CD14-positive monocyte (primary cell): ENCODE measurements at regions not wholly inside any gene's neighbourhood (a gene's known extent, or its start where the extent isn't known, plus 50 kb on each side); places are given as distances from the start of the nearest gene placed in this dataset.

ENCODE experiments used
- DNase-seq, 3 donors: peaks; one replicate each; pipeline ENCODE4 v3.0.0-alpha.2; 2011 to 2022
- H2AFZ ChIP-seq: 2 replicates; pipeline ENCODE4 v1.6.0; 2012; ENCODE audit warnings: mild to moderate bottlenecking, low read depth, low read length, inconsistent platforms; ENCODE audit not compliant: insufficient read depth, poor library complexity, severe bottlenecking
- H3K27ac ChIP-seq, 2 donors: 1 replicate in 1 of 2; 2 replicates in 1 of 2; pipeline ENCODE4 v1.5.1; 2012 to 2013; ENCODE audit warnings: low read length in 2 of 2, control low read depth in 1 of 2, inconsistent platforms in 1 of 2, low read depth in 1 of 2, mild to moderate bottlenecking in 1 of 2
- H3K27me3 ChIP-seq, 2 donors: one replicate each; pipeline versions ENCODE4 v1.6.0 to v1.6.1; 2011 to 2013; ENCODE audit warnings: low read length in 2 of 2; ENCODE audit not compliant: control insufficient read depth in 2 of 2, insufficient read depth in 2 of 2
- H3K36me3 ChIP-seq, 2 donors: replicated peaks in 1 of 2; 1 replicate in 1 of 2; 2 replicates in 1 of 2; pipeline versions ENCODE4 v1.5.1 to v1.6.1; 2012 to 2013; ENCODE audit warnings: low read length in 2 of 2, control low read depth in 1 of 2, inconsistent platforms in 1 of 2, mild to moderate bottlenecking in 1 of 2; ENCODE audit not compliant: insufficient read depth in 2 of 2, control insufficient read depth in 1 of 2
- H3K4me1 ChIP-seq, 2 donors: 1 replicate in 1 of 2; 2 replicates in 1 of 2; pipeline versions ENCODE4 v1.5.1 to v1.6.1; 2012 to 2013; ENCODE audit warnings: low read length in 2 of 2, control low read depth in 1 of 2, inconsistent platforms in 1 of 2, mild to moderate bottlenecking in 1 of 2, moderate library complexity in 1 of 2; ENCODE audit not compliant: insufficient read depth in 2 of 2, control insufficient read depth in 1 of 2
- H3K4me2 ChIP-seq: replicated peaks from 2 replicates; pipeline ENCODE3; 2012; ENCODE audit warnings: low read length, moderate library complexity, mild to moderate bottlenecking; ENCODE audit not compliant: poor library complexity, severe bottlenecking; ENCODE audit errors: extremely low read depth
- H3K4me3 ChIP-seq, 3 experiments: fragments of 200-600 bp in 1 of 3; sonication (generic) in 1 of 3; replicated peaks in 1 of 3; 1 replicate in 2 of 3; 2 replicates in 1 of 3; pipeline ENCODE4 v1.5.1; 2011 to 2013; ENCODE audit warnings: low read length in 3 of 3, mild to moderate bottlenecking in 3 of 3, control low read depth in 2 of 3, low read depth in 2 of 3, inconsistent platforms in 1 of 3, moderate library complexity in 1 of 3
- H3K79me2 ChIP-seq: 2 replicates; pipeline ENCODE4 v1.6.0; 2012; ENCODE audit warnings: mild to moderate bottlenecking, control low read depth, inconsistent platforms, low read length, moderate library complexity; ENCODE audit not compliant: insufficient read depth
- H3K9ac ChIP-seq: 2 replicates; pipeline ENCODE4 v1.6.0; 2017; ENCODE audit warnings: low read length, mild to moderate bottlenecking; ENCODE audit not compliant: insufficient read depth, poor library complexity, severe bottlenecking
- H3K9me3 ChIP-seq, 2 donors: replicated peaks in 1 of 2; 1 replicate in 1 of 2; 2 replicates in 1 of 2; pipeline versions ENCODE4 v1.5.1 to v1.6.1; 2012 to 2013; ENCODE audit warnings: low read length in 2 of 2, control low read depth in 1 of 2; ENCODE audit not compliant: control insufficient read depth in 1 of 2, insufficient read depth in 1 of 2
- H4K20me1 ChIP-seq: 2 replicates; pipeline ENCODE4 v1.6.0; 2012; ENCODE audit warnings: mild to moderate bottlenecking, low read length, control low read depth, moderate library complexity; ENCODE audit not compliant: insufficient read depth
- H3K27ac Mint-ChIP-seq, 7 donors: one replicate each; pipeline ENCODE4 v1.8.0; 2020; ENCODE audit warnings: mild to moderate bottlenecking in 7 of 7, mixed read lengths in 7 of 7, moderate library complexity in 6 of 7, inconsistent platforms in 2 of 7
- H3K27me3 Mint-ChIP-seq, 3 donors: one replicate each; pipeline ENCODE4 v1.8.0; 2021 to 2022; ENCODE audit warnings: low read depth in 3 of 3, mild to moderate bottlenecking in 3 of 3, mixed read lengths in 3 of 3, moderate library complexity in 3 of 3, inconsistent platforms in 1 of 3
- H3K36me3 Mint-ChIP-seq, 2 donors: one replicate each; pipeline ENCODE4 v1.8.0; 2020; ENCODE audit warnings: mixed read lengths in 2 of 2, inconsistent platforms in 1 of 2, mild to moderate bottlenecking in 1 of 2
- H3K4me1 Mint-ChIP-seq: one replicate; pipeline ENCODE4 v1.8.0; 2020; ENCODE audit warnings: mild to moderate bottlenecking, mixed read lengths
- H3K4me3 Mint-ChIP-seq, 2 donors: one replicate each; pipeline ENCODE4 v1.8.0; 2020; ENCODE audit warnings: mild to moderate bottlenecking in 2 of 2, mixed read lengths in 2 of 2, moderate library complexity in 1 of 2
- H3K9me3 Mint-ChIP-seq, 7 donors: one replicate each; pipeline ENCODE4 v1.8.0; 2020 to 2022; ENCODE audit warnings: mixed read lengths in 7 of 7, mild to moderate bottlenecking in 6 of 7, moderate library complexity in 6 of 7, inconsistent platforms in 2 of 7
- WGBS: methylation state at CpG from one replicate; pipeline ENCODE4 v1.1.5; 2013; ENCODE audit warnings: missing lambda C conversion rate; ENCODE audit not compliant: insufficient coverage; 5-methylcytosine and 5-hydroxymethylcytosine counted together
- intact Hi-C, 2 donors: fragments of 100-400 bp; cut with micrococcal nuclease; formaldehyde crosslinking; loops; one replicate each; pipeline versions ENCODE4 v1.15.0 to v1.15.1; 2023
- TF ChIP-seq, protein P1 (sequence below): fragments of 200-600 bp; IDR thresholded peaks from one replicate; pipeline ENCODE4 v1.8.0; 2022; ENCODE audit warnings: antibody characterized with exemption, mild to moderate bottlenecking

GRCh38 chr16:63331111-63331510 lies 1294.9 kb upstream of the CDH8 start:
- Histone ChIP-seq H3K79me2 (no peaks in the 10 kb centered on the region), H4K20me1 (no peaks in the 10 kb centered on the region), H3K27me3 (no peaks in the 10 kb centered on the region), H3K9ac (no peak overlapping the region), H3K36me3 (no peaks in the 10 kb centered on the region), H3K4me3 (no peak overlapping the region), H3K4me1 (no peaks in the 10 kb centered on the region), H3K9me3 (no peaks in the 10 kb centered on the region), H2AFZ (no peak overlapping the region), H3K4me2 (no peak overlapping the region), H3K27ac (no peak overlapping the region)
- TF ChIP-seq, protein P1, sequence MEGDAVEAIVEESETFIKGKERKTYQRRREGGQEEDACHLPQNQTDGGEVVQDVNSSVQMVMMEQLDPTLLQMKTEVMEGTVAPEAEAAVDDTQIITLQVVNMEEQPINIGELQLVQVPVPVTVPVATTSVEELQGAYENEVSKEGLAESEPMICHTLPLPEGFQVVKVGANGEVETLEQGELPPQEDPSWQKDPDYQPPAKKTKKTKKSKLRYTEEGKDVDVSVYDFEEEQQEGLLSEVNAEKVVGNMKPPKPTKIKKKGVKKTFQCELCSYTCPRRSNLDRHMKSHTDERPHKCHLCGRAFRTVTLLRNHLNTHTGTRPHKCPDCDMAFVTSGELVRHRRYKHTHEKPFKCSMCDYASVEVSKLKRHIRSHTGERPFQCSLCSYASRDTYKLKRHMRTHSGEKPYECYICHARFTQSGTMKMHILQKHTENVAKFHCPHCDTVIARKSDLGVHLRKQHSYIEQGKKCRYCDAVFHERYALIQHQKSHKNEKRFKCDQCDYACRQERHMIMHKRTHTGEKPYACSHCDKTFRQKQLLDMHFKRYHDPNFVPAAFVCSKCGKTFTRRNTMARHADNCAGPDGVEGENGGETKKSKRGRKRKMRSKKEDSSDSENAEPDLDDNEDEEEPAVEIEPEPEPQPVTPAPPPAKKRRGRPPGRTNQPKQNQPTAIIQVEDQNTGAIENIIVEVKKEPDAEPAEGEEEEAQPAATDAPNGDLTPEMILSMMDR = no peak
- Mint-ChIP-seq H3K4me3 (no peak overlapping the region), H3K27ac (no peak overlapping the region), H3K9me3 (peaks cover 0 to 3% (median 0%) of the 10 kb centered on the region in 7 donors), H3K27me3 (no peaks in the 10 kb centered on the region), H3K4me1 (no peaks in the 10 kb centered on the region), H3K36me3 (no peaks in the 10 kb centered on the region)
- intact Hi-C loops = no loop called here
- no peak for DNase-seq
- 100% methylated on average over 1 of the region's 3 CpGs for WGBS

GRCh38 chr16:63326736-63327339 lies 1290.6 kb upstream of the CDH8 start:
- Mint-ChIP-seq H3K36me3 (no peaks in the 10 kb centered on the region), H3K4me1 (no peaks in the 10 kb centered on the region), H3K4me3 (no peak overlapping the region), H3K27ac (no peak overlapping the region), H3K9me3 (peaks cover 0 to 2% (median 0%) of the 10 kb centered on the region in 7 donors), H3K27me3 (no peaks in the 10 kb centered on the region)
- H3K9ac ChIP-seq = no peak overlapping the region
- H3K36me3 ChIP-seq = no peaks in the 10 kb centered on the region
- no peak overlapping the region for H3K27ac ChIP-seq
- no peaks in the 10 kb centered on the region for H3K9me3 ChIP-seq
- no peaks in the 10 kb centered on the region for H4K20me1 ChIP-seq
- no peak overlapping the region for H2AFZ ChIP-seq
- no peak overlapping the region for H3K4me3 ChIP-seq
- intact Hi-C loops = no loop called here
- no peaks in the 10 kb centered on the region for H3K4me1 ChIP-seq
- TF ChIP-seq, protein P1 = no peak
- WGBS = no CpG with 5 or more reads among the region's 3 CpGs
- DNase-seq = no peak
- H3K27me3 ChIP-seq = no peaks in the 10 kb centered on the region
- no peak overlapping the region for H3K4me2 ChIP-seq
- no peaks in the 10 kb centered on the region for H3K79me2 ChIP-seq
